Endothelial cell of umbilical vein (primary cell): ENCODE measurements at regions not wholly inside any gene's neighbourhood (a gene's known extent, or its start where the extent isn't known, plus 50 kb on each side); places are given as distances from the start of the nearest gene placed in this dataset.

Source experiments
- EZH2 ChIP-seq: IDR thresholded peaks from 2 replicates; pipeline ENCODE4 v1.6.1; 2012; ENCODE audit warnings: borderline replicate concordance, low read depth, mild to moderate bottlenecking, moderate library complexity, low read length, inconsistent platforms; ENCODE audit not compliant: severe bottlenecking
- FOS ChIP-seq: IDR thresholded peaks from 2 replicates; pipeline ENCODE4 v1.6.1; 2011; ENCODE audit warnings: mild to moderate bottlenecking, low read length, moderate library complexity, borderline replicate concordance; ENCODE audit not compliant: insufficient read depth
- POLR2A ChIP-seq: IDR thresholded peaks from 2 replicates; pipeline ENCODE4 v1.6.1; 2012; ENCODE audit warnings: low read depth, mild to moderate bottlenecking, control low read depth, low read length
- POLR2AphosphoS5 ChIP-seq: IDR thresholded peaks from 2 replicates; pipeline ENCODE4 v1.6.1; 2012; ENCODE audit warnings: low read depth, mild to moderate bottlenecking, control low read depth, low read length, moderate library complexity; ENCODE audit not compliant: insufficient read depth
- TF ChIP-seq, protein P1 (sequence below): IDR thresholded peaks from 2 replicates; pipeline ENCODE4 v1.6.1; 2011; ENCODE audit not compliant: insufficient read depth, insufficient read length
- TF ChIP-seq, protein P2 (sequence below), 2 donors: IDR thresholded peaks; 1 replicate in 1 of 2; 2 replicates in 1 of 2; pipeline ENCODE4 v1.5.1; 2011; ENCODE audit warnings: low read length in 2 of 2, mild to moderate bottlenecking in 2 of 2, moderate library complexity in 2 of 2, control low read depth in 1 of 2, inconsistent platforms in 1 of 2, low read depth in 1 of 2; ENCODE audit not compliant: insufficient read depth in 1 of 2; ENCODE audit errors: extremely low read depth in 1 of 2

DNA sequence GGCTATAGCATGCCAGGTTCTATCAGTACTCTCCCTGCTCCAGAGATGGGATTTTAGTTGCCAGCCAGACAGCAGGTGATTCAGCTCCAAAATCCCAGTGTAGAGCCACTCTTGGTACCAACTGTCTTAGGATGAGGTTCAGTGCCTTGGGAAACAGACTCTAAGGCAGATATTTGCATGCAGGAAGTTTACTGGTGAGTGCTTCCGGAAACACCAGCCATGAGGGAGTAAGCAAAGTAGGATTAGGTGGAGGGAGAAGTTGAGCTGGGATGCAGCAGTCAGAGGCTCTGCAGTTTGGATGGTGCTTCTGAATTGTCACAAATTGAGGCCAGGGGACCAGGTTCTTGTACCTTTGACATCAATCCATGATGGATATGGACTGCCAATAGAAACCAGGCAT lies 207.5 kb upstream of the JUN start:
- TF ChIP-seq, protein P1, sequence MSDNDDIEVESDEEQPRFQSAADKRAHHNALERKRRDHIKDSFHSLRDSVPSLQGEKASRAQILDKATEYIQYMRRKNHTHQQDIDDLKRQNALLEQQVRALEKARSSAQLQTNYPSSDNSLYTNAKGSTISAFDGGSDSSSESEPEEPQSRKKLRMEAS = no peak
- TF ChIP-seq, protein P2, sequence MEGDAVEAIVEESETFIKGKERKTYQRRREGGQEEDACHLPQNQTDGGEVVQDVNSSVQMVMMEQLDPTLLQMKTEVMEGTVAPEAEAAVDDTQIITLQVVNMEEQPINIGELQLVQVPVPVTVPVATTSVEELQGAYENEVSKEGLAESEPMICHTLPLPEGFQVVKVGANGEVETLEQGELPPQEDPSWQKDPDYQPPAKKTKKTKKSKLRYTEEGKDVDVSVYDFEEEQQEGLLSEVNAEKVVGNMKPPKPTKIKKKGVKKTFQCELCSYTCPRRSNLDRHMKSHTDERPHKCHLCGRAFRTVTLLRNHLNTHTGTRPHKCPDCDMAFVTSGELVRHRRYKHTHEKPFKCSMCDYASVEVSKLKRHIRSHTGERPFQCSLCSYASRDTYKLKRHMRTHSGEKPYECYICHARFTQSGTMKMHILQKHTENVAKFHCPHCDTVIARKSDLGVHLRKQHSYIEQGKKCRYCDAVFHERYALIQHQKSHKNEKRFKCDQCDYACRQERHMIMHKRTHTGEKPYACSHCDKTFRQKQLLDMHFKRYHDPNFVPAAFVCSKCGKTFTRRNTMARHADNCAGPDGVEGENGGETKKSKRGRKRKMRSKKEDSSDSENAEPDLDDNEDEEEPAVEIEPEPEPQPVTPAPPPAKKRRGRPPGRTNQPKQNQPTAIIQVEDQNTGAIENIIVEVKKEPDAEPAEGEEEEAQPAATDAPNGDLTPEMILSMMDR (IDR thresholded peaks at IDR 0.05; ENCODE audit: extremely low read depth in 1 of 2, insufficient read depth in 1 of 2, low read depth in 1 of 2, low read length in 2 of 2) = no peak
- TF ChIP-seq POLR2A (no peak), POLR2AphosphoS5 (no peak), EZH2 (no peak), FOS (no peak)
